GM12891 (cell line): ENCODE measurements at regions not wholly inside any gene's neighbourhood (a gene's known extent, or its start where the extent isn't known, plus 50 kb on each side); places are given as distances from the start of the nearest gene placed in this dataset.
"Not testable (repeated sequence)": the region's sequence is repeated elsewhere in the genome, so short reads cannot be mapped to it uniquely, and the experiment has no call there.

Experiments used
- DNase-seq: peaks from one replicate; pipeline ENCODE4 v3.0.0; 2011; ENCODE audit warnings: low spot score; ENCODE audit not compliant: insufficient read length
- FAIRE-seq: peaks from 2 replicates; lab custom pipeline; 2011; peaks lifted over from hg19 to GRCh38; lab: Jason Lieb, UNC
- PAX5 ChIP-seq: IDR thresholded peaks from 2 replicates; pipeline ENCODE4 v1.6.1; 2011; ENCODE audit warnings: low read length, moderate library complexity, mild to moderate bottlenecking; ENCODE audit not compliant: insufficient read depth, severe bottlenecking
- POLR2A ChIP-seq: IDR thresholded peaks from 2 replicates; pipeline ENCODE4 v1.6.1; 2011; ENCODE audit warnings: low read depth, low read length, control low read depth
- POLR2AphosphoS5 ChIP-seq: IDR thresholded peaks from 2 replicates; pipeline ENCODE4 v1.6.1; 2011; ENCODE audit warnings: low read depth, low read length, control low read depth
- POU2F2 ChIP-seq: IDR thresholded peaks from 2 replicates; pipeline ENCODE4 v1.6.1; 2011; ENCODE audit warnings: low read depth, mild to moderate bottlenecking, control low read depth, low read length, moderate library complexity
- SPI1 ChIP-seq: IDR thresholded peaks from 2 replicates; pipeline ENCODE4 v1.6.1; 2011; ENCODE audit warnings: low read depth, low read length, control low read depth
- TAF1 ChIP-seq: IDR thresholded peaks from 2 replicates; pipeline ENCODE4 v1.6.1; 2011; ENCODE audit warnings: low read depth, low read length, control low read depth

DNA sequence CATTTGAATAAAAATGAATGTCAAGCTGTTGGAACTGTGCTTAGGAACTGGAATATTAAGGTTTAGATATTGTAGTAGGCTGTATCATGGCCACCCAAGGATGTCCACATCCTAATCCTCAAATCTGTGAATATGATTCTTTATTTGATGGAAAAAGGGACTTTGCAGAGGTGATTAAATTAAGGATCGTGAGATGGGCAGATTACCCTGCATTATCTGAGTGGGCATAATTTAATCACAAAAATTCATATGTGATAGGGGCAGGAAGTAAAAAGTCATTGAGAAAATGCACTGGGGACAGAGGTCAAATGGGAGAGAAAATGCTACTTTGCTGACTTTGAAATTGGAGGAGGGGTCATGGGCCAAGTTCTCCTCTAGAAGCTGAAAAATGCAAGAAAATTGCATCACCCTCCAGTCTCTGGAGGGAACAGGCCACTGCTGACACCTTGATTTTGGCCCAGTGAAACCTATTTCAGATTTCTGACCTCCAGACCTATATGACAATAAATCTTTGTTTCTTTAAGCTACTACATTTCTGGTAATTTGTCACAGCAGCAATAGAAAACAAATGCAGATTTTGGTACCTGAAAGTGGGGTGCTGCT is 521.4 kb downstream of the PCDH7 start:
- TF ChIP-seq POU2F2: no peak
- TF ChIP-seq POLR2A: no peak
- no peak for TF ChIP-seq POLR2AphosphoS5
- TF ChIP-seq TAF1: no peak
- no peak for TF ChIP-seq SPI1
- no peak for TF ChIP-seq PAX5
- DNase-seq (no peak), FAIRE-seq (no peak)

GRCh38 chr4:31246856-31247255 is 526.7 kb downstream of the PCDH7 start:
- FAIRE-seq (no peak), DNase-seq (no peak)
- no peak for TF ChIP-seq POLR2A
- no peak for TF ChIP-seq PAX5
- no peak for TF ChIP-seq SPI1
- no peak for TF ChIP-seq POLR2AphosphoS5
- TF ChIP-seq POU2F2: no peak
- no peak for TF ChIP-seq TAF1

- TF ChIP-seq SPI1 (no peak), POLR2AphosphoS5 (no peak), POLR2A (no peak), PAX5 (no peak), TAF1 (no peak), POU2F2 (no peak)
- FAIRE-seq (no peak), DNase-seq (no peak)
Measured at GRCh38 chr4:31259119-31259518, 539.0 kb downstream of the PCDH7 start.

DNA sequence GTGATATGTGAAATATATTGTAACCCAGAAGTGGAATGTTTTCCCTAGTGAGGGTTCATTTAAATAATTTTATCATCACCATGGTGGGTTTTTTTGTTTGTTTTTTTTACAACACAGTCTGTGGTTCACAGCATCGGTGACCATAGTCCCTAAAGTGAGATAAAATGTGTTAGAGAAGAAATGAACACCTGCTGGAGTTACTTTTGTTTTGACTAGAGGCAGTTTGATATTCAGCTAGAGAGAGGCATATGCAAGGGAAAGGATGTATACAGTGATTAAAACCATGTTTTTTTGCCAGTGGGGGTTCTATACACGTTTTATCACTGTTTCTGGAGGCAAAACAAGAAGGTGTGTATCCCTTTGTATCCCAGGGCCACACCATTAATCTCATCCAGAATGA is 541.5 kb downstream of the PCDH7 start:
- DNase-seq (no peak), FAIRE-seq (no peak)
- TF ChIP-seq POU2F2 (no peak), POLR2AphosphoS5 (no peak), TAF1 (no peak), SPI1 (no peak)

DNA sequence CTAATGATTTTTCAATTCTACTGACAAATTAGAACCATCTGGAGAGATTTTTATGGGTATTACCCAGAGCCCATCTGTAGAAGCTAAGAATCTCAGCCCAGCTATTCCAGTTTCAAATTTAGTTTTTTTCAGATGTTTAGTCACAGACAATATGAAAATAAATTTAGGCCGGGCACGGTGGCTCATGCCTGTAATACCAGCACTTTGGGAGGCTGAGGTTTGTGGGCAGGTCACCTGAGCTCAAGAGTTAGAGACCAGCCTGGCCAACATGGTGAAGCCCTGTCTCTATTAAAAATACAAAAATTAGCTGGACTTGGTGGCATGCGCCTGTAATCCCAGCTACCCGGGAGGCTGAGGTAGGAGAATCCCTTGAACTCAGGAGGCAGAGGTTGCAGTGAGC is 545.9 kb downstream of the PCDH7 start:
- not testable (repeated sequence) for DNase-seq, FAIRE-seq

DNA sequence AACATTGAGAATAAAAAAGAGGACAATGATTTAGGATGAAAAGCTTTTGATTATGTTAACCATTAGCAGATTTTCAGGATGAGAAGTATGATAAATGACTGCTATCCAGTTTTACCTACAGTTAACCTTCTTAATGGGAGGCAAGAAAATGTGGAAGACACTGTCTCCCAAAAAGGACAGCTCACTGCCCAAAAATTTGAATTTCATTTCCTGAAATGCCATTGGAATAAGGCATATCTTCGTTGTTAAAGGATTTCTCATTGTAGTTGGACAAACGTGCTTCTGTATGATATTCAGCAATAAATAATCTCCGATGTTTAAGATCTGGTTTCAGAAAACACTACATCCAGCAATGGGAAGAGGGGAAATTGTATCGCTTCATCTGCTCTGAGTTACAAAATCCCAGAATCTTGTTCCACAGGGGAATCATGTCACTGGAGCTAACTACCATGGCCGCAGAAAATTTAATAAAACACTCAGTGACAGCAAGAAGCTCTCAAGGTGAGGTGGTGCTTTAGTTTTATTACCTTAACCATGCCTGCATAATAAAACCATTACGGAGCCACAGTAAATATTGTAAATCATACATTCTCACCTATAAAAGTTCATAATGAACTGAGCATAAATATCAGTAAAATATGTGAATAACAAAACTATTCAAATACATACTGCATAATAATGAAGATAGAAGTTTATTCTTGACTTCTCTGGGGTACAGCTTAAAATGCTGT is 552.3 kb downstream of the PCDH7 start:
- FAIRE-seq (no peak), DNase-seq (no peak)
- TF ChIP-seq POLR2AphosphoS5: no peak
- no peak for TF ChIP-seq PAX5
- no peak for TF ChIP-seq POU2F2
- TF ChIP-seq TAF1: no peak
- no peak for TF ChIP-seq SPI1
- TF ChIP-seq POLR2A: no peak

GRCh38 chr4:31275906-31276305 is 555.7 kb downstream of the PCDH7 start:
- TF ChIP-seq TAF1: no peak
- TF ChIP-seq PAX5: no peak
- TF ChIP-seq POU2F2: no peak
- DNase-seq (no peak), FAIRE-seq (no peak)

GRCh38 chr4:31283679-31284078 is 563.5 kb downstream of the PCDH7 start:
- no peak for TF ChIP-seq POLR2AphosphoS5
- no peak for TF ChIP-seq POU2F2
- no peak for TF ChIP-seq TAF1
- no peak for TF ChIP-seq POLR2A
- no peak for TF ChIP-seq SPI1
- TF ChIP-seq PAX5: no peak
- DNase-seq: no peak
- FAIRE-seq: no peak

GRCh38 chr4:31290836-31291235 is 570.7 kb downstream of the PCDH7 start:
- peak; percentile 81 for FAIRE-seq
- DNase-seq: no peak
- TF ChIP-seq SPI1: no peak
- no peak for TF ChIP-seq POLR2A
- no peak for TF ChIP-seq TAF1
- TF ChIP-seq POLR2AphosphoS5: no peak
- TF ChIP-seq PAX5: no peak
- no peak for TF ChIP-seq POU2F2

DNA sequence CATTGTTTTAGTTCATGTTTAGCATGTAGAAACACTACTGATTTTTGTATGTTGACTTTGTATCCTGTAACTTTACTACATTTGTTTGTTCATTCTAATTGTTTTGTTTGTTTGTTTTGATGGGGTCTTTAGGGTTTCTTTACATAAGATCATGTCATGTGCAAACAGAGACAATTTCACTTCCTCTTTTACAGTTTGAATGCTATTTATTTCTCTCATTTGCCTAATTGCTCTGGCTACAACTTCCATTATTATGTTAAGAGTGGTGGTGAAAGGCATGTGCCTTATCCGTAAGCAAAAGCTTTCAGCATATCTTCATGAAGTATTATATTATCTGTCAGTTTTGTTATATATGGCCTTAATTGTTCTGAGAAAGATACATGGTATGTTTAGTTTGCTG is 571.1 kb downstream of the PCDH7 start:
- FAIRE-seq: peak; percentile 41
- TF ChIP-seq PAX5 (no peak), TAF1 (no peak), POLR2AphosphoS5 (no peak), POLR2A (no peak), SPI1 (peak; percentile 93), POU2F2 (peak; percentile 16; the same call in 1 of the 2 replicates)
- no peak for DNase-seq
